Mucosa of stomach (tissue), 1 donor: ENCODE measurements at regions not wholly inside any gene's neighbourhood (a gene's known extent, or its start where the extent isn't known, plus 50 kb on each side); places are given as distances from the start of the nearest gene placed in this dataset.
"Not testable (repeated sequence)": the region's sequence is repeated elsewhere in the genome, so short reads cannot be mapped to it uniquely, and the experiment has no call there.

Experiments
- H3K27me3 ChIP-seq: one replicate; pipeline ENCODE4 v1.7.0; 2013; ENCODE audit warnings: mild to moderate bottlenecking, low read length; ENCODE audit not compliant: control insufficient read depth, insufficient read depth
- H3K36me3 ChIP-seq: one replicate; pipeline ENCODE4 v1.7.0; 2013; ENCODE audit warnings: low read length; ENCODE audit not compliant: control insufficient read depth, insufficient read depth
- H3K4me1 ChIP-seq: one replicate; pipeline ENCODE4 v1.7.0; 2013; ENCODE audit warnings: mild to moderate bottlenecking, low read length; ENCODE audit not compliant: control insufficient read depth, insufficient read depth
- H3K4me3 ChIP-seq: one replicate; pipeline ENCODE4 v1.7.0; 2013; ENCODE audit warnings: low read length
- H3K9ac ChIP-seq: one replicate; pipeline ENCODE4 v1.7.0; 2013; ENCODE audit warnings: mild to moderate bottlenecking, low read length, moderate library complexity
- H3K9me3 ChIP-seq: one replicate; pipeline ENCODE4 v1.7.0; 2013; ENCODE audit warnings: mild to moderate bottlenecking, low read length, moderate library complexity; ENCODE audit not compliant: control insufficient read depth
- donor health status: Pancreatic carcinoma.

- Histone ChIP-seq H3K27me3 (no peaks in the 10 kb centered on the region), H3K4me1 (no peaks in the 10 kb centered on the region)
Observed at GRCh38 chr2:118588850-118589249, 258.6 kb downstream of the EN1 start.

DNA sequence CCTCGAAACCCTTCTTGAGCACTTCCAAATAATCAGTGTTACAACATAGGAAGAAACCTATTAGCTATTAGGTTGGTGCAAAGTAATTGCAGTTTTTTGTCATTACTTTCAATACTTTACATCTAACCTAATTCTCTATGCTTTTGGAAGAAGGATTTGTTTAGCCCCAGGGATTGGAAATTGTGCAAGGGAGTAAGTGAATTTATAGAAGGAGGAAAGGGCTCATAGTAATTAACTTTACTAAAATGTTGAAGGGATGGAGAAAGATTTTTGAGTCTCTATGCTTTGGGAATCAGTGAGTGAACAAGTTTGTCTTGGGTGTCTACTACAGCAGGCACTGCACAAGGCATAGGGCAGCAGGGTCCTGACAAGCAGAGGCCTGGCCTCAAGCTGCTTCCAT, 261.1 kb downstream of the EN1 start:
- Histone ChIP-seq H3K9me3 (no peaks in the 10 kb centered on the region), H3K9ac (no peak overlapping the region), H3K36me3 (no peaks in the 10 kb centered on the region), H3K4me3 (no peak overlapping the region), H3K4me1 (no peaks in the 10 kb centered on the region), H3K27me3 (no peaks in the 10 kb centered on the region)

More at GRCh38 chr2:118588850-118589249, 258.6 kb downstream of the EN1 start:
- H3K9me3 ChIP-seq: no peaks in the 10 kb centered on the region
- no peak overlapping the region for H3K4me3 ChIP-seq
- no peak overlapping the region for H3K9ac ChIP-seq
- H3K36me3 ChIP-seq: no peaks in the 10 kb centered on the region

DNA sequence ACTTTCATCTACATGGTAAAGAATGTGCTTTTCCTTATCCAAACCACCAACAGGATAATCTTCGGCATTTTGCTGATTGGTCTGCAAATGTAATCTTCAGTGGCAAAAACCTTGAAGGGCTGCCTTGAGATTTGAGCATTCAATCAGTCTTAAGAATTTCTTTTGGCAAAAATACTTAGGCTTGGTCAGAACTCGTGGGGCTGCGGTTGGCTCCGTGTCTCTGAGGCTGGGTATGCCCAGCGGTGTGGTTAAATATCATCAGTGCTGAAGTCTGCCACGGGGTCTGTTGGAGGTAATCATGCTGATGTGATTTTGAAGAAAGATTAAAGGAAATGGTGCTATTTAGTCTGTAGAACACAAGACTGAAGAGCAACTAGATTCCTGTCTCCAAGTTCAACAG, 262.6 kb downstream of the EN1 start:
- Histone ChIP-seq H3K36me3 (no peaks in the 10 kb centered on the region), H3K27me3 (no peaks in the 10 kb centered on the region), H3K4me1 (no peaks in the 10 kb centered on the region), H3K9me3 (no peaks in the 10 kb centered on the region), H3K9ac (no peak overlapping the region), H3K4me3 (no peak overlapping the region)

DNA sequence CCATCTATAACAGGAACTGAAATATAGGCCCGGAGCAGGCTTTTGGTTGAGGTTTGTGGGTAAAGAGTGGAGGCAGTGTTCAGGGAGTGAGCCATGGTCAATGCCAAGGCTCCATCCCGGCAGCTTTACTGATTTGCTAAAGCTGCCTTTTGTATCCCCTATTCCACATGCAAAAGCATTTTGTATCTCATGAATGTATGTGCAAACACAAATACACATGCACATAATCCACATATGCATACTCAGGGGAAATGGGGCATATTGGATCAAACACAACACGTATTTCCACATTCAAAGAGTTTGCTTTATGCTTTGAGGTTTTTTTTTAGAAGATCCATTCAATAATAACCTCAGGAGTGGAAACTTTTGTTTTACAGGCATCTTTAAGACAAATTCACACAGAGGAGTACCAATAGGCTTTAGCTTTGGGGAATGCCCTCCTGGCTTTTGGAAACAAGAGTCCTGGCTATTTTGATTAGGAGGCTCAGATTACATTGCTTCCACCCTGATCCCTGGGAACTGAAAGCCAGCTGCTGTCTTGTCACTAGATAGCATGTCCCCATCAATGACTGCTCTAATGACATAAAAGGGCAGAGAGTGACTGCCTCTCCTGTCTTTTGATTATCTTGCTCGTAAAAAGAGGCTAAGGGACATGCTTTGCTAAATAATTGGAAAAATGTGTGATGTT, 263.2 kb downstream of the EN1 start:
- no peaks in the 10 kb centered on the region for H3K36me3 ChIP-seq
- H3K4me3 ChIP-seq: no peak overlapping the region
- no peaks in the 10 kb centered on the region for H3K27me3 ChIP-seq
- H3K9me3 ChIP-seq: no peaks in the 10 kb centered on the region
- no peak overlapping the region for H3K9ac ChIP-seq
- H3K4me1 ChIP-seq: no peaks in the 10 kb centered on the region

DNA sequence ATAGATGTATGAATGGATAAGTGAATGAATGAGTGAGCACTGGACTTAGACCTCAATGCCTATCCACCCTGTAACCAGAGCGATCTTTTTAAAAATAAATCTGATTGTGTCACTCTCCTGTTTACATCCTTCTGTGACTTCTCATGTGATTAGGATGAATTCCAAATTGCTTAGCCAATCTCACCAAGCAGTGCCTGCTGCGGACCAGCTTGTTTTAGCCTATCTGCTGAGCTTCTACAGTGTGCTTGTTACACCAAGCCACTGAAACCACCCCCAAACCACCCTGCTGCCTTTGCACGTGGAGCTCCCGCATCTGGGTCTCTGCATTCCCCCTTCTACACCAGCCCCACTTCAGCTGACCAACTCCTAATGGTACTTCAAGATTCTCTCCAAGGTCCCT, 265.4 kb downstream of the EN1 start:
- H3K4me3 ChIP-seq: no peak overlapping the region
- H3K27me3 ChIP-seq: no peaks in the 10 kb centered on the region
- no peaks in the 10 kb centered on the region for H3K36me3 ChIP-seq
- no peaks in the 10 kb centered on the region for H3K4me1 ChIP-seq
- no peaks in the 10 kb centered on the region for H3K9me3 ChIP-seq
- no peak overlapping the region for H3K9ac ChIP-seq

DNA sequence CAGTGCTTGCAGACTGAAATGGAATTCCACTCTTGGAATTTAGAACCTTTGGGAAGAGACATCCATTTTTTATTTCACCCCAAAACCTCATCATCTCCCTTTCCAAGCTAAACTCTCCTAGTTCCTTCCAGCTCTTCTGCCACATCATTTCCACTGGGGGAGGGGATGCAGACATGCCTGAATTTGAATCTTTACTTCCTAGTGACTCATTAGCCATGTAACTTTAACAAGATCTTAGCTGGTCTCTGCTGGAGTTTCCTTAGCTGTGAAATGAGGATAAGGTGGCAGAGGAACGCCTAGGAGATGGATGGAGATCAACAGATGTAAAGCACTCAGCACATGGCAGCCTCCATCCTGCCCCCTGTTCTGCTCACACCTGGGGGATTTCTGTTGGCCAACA, 266.8 kb downstream of the EN1 start:
- Histone ChIP-seq H3K9ac (no peak overlapping the region), H3K4me1 (no peaks in the 10 kb centered on the region), H3K36me3 (no peaks in the 10 kb centered on the region), H3K27me3 (no peaks in the 10 kb centered on the region), H3K4me3 (no peak overlapping the region), H3K9me3 (no peaks in the 10 kb centered on the region)

GRCh38 chr2:118580107-118580506, 267.3 kb downstream of the EN1 start:
- Histone ChIP-seq H3K9me3 (no peaks in the 10 kb centered on the region), H3K4me1 (no peaks in the 10 kb centered on the region), H3K9ac (no peak overlapping the region), H3K4me3 (no peak overlapping the region), H3K36me3 (no peaks in the 10 kb centered on the region), H3K27me3 (no peaks in the 10 kb centered on the region)

- Histone ChIP-seq H3K4me1 (no peaks in the 10 kb centered on the region), H3K27me3 (no peaks in the 10 kb centered on the region), H3K9ac (no peak overlapping the region), H3K36me3 (no peaks in the 10 kb centered on the region), H3K9me3 (no peaks in the 10 kb centered on the region), H3K4me3 (no peak overlapping the region)
Observed at GRCh38 chr2:118577202-118577601, 270.2 kb downstream of the EN1 start.

DNA sequence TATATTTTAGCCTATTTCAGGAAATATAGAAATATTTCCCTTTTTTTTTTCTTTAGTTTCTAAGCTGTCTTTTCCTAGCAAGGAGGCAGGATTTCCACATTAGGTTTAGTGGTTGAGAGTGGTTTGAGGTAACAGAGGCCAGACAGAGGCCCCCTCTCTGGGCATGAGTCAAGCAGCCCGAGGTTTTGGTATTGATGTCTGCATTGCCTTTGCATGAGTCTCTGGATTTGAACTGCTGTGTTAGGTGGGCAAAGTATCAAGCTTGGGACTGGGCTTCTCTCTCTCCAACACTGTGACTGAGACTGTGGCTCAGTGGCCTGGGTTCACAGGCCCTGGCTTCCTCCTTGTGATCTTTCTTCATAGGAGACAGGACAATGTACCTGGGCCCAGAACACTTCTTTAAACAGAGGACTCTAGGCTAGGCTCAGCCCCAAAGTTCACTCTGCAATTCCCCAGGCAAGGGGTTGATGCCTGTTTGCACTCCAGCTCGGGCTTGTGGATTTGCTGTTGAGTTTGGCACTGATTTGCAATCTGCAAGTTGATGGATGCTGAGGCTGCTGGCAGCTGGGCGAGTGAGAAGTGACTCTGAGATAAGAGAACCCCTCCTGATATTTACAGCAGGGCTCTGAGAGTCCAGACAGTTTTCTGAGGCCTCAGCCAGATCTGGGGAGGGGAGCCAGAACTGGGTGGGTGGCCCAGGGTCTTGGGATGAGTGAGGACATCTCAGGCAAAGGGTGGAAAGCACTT, 271.2 kb downstream of the EN1 start:
- Histone ChIP-seq H3K4me1 (no peaks in the 10 kb centered on the region), H3K4me3 (no peak overlapping the region), H3K9ac (no peak overlapping the region), H3K9me3 (no peaks in the 10 kb centered on the region), H3K36me3 (no peaks in the 10 kb centered on the region), H3K27me3 (no peaks in the 10 kb centered on the region)

- H3K4me1 ChIP-seq, H3K27me3 ChIP-seq, H3K9me3 ChIP-seq, H3K36me3 ChIP-seq, H3K9ac ChIP-seq, H3K4me3 ChIP-seq: not testable (repeated sequence)
Observed at GRCh38 chr2:118572380-118572779, 275.1 kb downstream of the EN1 start.

DNA sequence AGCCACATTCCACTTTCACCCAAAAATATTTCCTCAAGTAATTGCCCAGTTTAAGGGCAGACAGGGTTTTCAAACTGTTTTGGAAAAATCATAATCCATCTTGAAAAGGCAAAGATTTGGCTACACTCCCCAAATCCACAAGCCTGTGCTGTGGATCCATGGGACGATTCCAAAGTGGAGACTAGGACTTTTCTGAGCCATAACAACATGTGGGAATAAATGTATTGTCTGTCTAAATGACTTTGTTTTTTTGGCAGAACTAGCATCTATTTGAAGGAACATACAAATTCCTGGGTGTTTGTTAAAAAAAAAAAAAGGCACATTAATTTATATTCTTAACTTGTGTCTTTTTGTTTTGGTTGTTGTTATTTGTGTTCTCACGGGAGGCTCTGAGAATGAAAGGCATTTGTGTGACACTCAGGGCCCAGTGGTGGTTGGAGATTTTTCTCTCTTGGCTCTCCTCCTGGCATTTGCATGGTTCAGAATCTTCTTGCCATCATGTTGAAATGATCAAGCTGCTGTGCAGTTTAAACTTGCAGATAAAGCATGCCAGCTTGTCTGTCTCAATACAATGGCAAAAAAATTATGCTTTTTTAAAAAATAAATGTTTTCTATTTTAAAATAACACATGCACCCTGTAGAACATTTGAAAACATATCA, 277.4 kb downstream of the EN1 start:
- H3K9ac ChIP-seq: no peak overlapping the region
- H3K27me3 ChIP-seq: no peaks in the 10 kb centered on the region
- H3K36me3 ChIP-seq: no peaks in the 10 kb centered on the region
- H3K4me3 ChIP-seq: no peak overlapping the region
- no peaks in the 10 kb centered on the region for H3K9me3 ChIP-seq
- H3K4me1 ChIP-seq: no peaks in the 10 kb centered on the region

- H3K9ac ChIP-seq: no peak overlapping the region
- H3K4me3 ChIP-seq: no peak overlapping the region
- H3K9me3 ChIP-seq: no peaks in the 10 kb centered on the region
- H3K27me3 ChIP-seq: no peaks in the 10 kb centered on the region
- no peaks in the 10 kb centered on the region for H3K36me3 ChIP-seq
- H3K4me1 ChIP-seq: no peaks in the 10 kb centered on the region
Observed at GRCh38 chr2:118568700-118569099, 278.7 kb downstream of the EN1 start.
